CD1c-positive myeloid dendritic cell (primary cell): ENCODE measurements at regions not wholly inside any gene's neighbourhood (a gene's known extent, or its start where the extent isn't known, plus 50 kb on each side); places are given as distances from the start of the nearest gene placed in this dataset.
A peak's percentile ranks its signal among the peaks of the same experiment; 100 is the strongest.

ENCODE experiments used
- DNase-seq: peaks from one replicate; pipeline ENCODE4 v3.0.0-alpha.2; 2016; ENCODE audit errors: extremely low spot score

- no peak for DNase-seq
Observed at GRCh38 chr20:10863337-10864060, 189.7 kb upstream of the JAG1 start.

- DNase-seq, result no peak
Observed at GRCh38 chr20:10864076-10864672, 190.4 kb upstream of the JAG1 start.

- DNase-seq, result no peak
Observed at GRCh38 chr20:10868299-10868698, 194.5 kb upstream of the JAG1 start.

- no peak for DNase-seq
Observed at GRCh38 chr20:10873026-10873425, 199.2 kb upstream of the JAG1 start.

- no peak for DNase-seq
Observed at GRCh38 chr20:10875653-10876052, 201.9 kb upstream of the JAG1 start.

GRCh38 chr20:10876558-10876957, 202.8 kb upstream of the JAG1 start:
- no peak for DNase-seq

- no peak for DNase-seq
Observed at GRCh38 chr20:10877342-10877741, 203.5 kb upstream of the JAG1 start.

- peak; percentile 35 for DNase-seq
Observed at GRCh38 chr20:10883166-10883565, 209.4 kb upstream of the JAG1 start.

GRCh38 chr20:10893321-10893720, 219.5 kb upstream of the JAG1 start:
- DNase-seq, result no peak

- no peak for DNase-seq
Observed at GRCh38 chr20:10897336-10897735, 223.5 kb upstream of the JAG1 start.

- DNase-seq, result no peak
Observed at GRCh38 chr20:10898552-10898951, 224.8 kb upstream of the JAG1 start.

- no peak for DNase-seq
Observed at GRCh38 chr20:10902174-10902573, 228.4 kb upstream of the JAG1 start.

- no peak for DNase-seq
Observed at GRCh38 chr20:10902576-10903282, 228.9 kb upstream of the JAG1 start.

GRCh38 chr20:10906834-10907233, 233.0 kb upstream of the JAG1 start:
- DNase-seq, result no peak

GRCh38 chr20:10909803-10910202, 236.0 kb upstream of the JAG1 start:
- no peak for DNase-seq

GRCh38 chr20:10910535-10911178, 236.9 kb upstream of the JAG1 start:
- no peak for DNase-seq

- DNase-seq, result no peak
Observed at GRCh38 chr20:10911298-10911697, 237.5 kb upstream of the JAG1 start.

- no peak for DNase-seq
Observed at GRCh38 chr20:10915815-10916214, 242.0 kb upstream of the JAG1 start.

GRCh38 chr20:10916312-10916711, 242.5 kb upstream of the JAG1 start:
- no peak for DNase-seq

- DNase-seq, result no peak
Observed at GRCh38 chr20:10917826-10918225, 244.0 kb upstream of the JAG1 start.

GRCh38 chr20:10919396-10920140, 245.8 kb upstream of the JAG1 start:
- DNase-seq, result no peak

- no peak for DNase-seq
Observed at GRCh38 chr20:10920396-10920795, 246.6 kb upstream of the JAG1 start.
